GM19455 (cell line): ENCODE measurements at regions not wholly inside any gene's neighbourhood (a gene's known extent, or its start where the extent isn't known, plus 50 kb on each side); places are given as distances from the start of the nearest gene placed in this dataset.

Experiments
- ATAC-seq: cut with Tn5 transposase; IDR thresholded peaks from one replicate; pipeline ENCODE4 v1.9.1; 2021; ENCODE audit not compliant: unreplicated experiment

DNA sequence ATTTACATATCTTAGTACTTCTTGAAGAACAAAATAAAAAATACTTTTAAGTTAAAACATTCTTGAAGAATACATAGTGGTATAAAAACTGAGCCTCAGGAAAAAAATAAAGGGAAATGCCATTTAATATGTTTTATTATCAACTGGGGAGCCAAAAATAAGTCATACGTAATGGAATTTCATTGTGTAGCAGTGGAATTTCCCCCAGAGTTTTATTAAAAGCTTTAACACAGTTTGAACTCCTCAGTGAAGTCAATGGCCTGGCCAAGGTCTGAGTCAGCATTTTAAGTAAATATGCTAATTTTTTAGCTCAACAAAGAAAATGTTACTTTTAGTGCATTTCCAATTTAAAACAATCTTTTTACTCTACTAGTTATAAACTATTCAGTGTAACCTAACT is 350.1 kb upstream of the ATP2B1 start:
- no peak for ATAC-seq

DNA sequence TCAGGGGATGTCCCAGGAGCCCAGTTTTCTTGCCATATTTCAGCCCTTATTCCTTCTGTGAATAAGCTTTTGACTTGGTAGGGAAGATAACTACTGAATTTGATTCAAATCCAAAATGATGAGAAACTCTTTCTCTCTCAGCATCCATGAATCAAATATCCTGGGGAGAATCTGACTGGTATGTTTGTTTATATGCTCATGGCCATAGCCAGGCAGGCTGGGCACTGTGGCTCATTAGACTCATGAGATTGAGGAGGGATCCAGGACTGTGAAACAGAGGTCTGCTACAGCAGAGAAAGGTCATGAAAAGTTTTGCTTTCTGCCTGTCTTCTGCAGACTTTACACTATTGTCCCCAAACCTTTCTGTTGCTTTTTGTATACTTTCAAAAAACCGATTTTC is 346.4 kb upstream of the ATP2B1 start:
- ATAC-seq, result no peak

DNA sequence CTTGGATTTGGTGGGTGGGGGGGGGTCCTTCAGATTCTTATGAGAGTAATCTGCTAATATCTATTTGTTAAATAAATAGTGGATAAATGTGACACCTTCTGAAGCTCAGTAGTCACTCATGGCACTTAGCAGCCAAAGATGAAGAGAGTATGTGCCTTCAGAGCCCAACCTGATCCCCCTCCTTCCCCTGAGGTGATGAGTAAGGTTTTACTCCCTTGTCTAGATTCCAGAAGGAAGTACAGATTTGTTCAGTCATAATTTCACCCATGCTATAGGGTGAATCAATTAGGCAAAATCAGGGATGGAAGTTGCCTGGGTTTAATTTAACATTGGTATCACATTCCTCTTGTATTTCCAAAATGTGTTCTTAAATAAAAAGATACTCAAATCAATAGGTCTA is 340.3 kb upstream of the ATP2B1 start:
- no peak for ATAC-seq

DNA sequence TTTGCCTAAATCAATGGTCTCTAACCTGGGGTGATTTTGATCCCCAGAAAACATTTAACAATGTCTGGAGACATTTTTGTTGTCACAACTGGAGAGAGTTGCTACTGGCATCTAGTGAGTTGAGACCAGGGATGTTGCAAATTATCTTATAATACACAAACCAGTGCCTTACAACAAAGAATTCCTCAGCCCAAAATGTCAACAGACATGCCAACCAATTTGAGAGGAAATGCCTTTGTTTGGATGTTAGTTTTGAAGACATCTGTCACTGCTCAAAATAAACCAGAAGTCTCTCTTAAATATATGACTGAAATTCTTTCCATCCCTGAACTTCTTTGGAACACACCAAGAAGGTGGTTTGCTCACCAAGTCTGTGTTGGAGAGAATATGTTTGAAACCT is 336.9 kb upstream of the ATP2B1 start:
- ATAC-seq, result no peak

DNA sequence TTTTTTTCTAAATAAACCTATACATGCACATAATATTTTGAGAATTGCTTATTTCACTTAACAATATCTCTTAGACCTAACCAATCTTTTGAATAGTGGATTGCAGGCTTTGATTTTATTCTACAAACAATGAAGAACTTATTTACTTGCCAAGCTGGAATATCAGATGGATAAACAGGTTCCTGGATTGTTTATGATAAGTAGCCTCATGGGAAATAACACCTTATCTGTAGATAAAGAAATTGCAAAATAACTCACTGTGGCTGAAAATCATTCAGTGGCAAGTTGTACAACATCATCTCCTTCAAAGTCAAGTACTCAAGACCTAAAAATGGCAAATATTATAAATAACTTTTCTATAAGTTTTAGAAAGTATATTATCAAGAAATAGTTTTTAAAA is 335.4 kb upstream of the ATP2B1 start:
- no peak for ATAC-seq

DNA sequence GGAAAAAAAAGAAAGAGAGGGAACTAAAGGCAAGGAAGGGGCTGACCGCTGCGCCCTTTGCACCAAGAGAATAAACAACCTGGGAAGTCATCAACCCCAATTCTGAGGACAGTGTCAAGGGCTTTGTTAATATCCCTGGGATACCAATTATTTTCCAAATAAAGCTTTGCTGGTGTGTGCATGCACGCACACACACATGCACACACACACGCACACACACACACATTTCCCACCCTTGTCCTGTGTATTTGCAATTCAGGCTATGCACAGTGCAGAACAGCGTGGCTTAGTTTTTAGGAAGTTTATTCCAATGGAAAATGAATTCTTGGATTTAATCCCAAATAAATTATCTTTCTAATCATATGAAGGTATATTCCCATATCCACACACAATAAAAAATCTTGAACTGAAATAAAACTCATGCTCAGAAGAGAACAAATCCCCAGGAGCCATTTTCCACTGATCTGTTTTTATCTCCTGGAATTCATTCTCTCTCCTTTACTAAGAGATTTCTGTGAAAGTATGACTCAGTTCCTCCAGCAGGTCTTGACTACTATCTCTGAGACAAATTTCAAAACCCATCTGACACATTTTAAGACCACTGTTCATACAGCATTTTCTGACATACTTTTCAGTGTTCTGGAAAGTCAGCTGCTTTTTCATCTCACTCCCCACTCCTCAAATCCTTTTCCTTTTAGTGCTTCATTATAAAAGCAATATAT is 334.4 kb upstream of the ATP2B1 start:
- ATAC-seq, result no peak

DNA sequence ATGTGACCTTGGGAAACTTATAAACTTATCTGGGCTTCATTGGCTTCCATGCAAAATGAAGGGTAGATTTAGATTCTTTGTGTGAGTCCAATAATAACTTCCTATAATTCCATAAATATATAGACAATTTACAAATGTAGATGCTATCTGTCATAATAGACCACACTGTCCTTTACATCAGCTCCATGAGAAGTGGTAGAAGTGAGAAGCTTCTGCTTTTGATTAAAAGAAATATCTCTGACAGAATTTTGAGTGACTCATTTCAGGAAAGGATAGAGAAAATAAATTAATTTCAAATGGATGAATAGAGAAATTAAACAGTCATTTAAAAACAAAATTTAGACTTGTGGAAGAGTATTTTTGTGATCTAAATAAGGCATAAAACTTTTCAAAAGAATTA is 329.7 kb upstream of the ATP2B1 start:
- no peak for ATAC-seq

DNA sequence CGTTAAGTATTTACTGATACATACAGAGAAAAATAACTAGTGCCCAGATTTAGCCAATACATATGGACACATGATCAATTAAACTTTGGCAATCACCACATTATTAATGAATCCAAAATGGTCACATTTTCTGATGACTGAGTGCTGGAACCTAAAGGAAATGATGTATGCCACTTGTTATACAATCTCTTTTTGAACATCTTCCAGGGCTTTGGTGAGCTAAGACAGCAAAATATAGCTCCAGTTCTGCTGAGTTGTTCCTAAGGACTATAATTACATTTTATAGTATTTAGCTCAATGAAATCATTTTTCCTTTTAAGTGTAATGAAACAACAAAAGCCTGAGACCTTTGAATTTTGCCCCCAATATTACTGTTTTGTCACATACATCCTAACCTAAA is 329.1 kb upstream of the ATP2B1 start:
- ATAC-seq, result no peak

DNA sequence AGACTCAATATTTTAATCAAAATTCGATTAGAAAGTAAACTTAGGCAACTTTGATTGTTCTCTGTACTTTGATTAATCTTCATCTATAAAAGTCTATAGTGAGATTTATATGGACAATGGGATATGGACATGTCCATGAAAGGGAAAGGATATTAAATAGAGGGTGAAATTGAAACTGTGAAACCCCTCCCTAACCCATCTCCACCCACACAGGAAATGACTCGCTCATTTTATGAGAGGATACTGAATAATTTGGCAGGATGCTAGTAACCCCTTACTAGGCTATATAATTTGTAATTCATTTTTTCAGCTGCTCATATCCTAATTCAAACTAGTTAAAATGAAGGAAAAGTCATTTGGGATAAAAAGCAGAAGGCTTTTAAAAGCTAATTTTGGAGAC is 328.0 kb upstream of the ATP2B1 start:
- no peak for ATAC-seq

DNA sequence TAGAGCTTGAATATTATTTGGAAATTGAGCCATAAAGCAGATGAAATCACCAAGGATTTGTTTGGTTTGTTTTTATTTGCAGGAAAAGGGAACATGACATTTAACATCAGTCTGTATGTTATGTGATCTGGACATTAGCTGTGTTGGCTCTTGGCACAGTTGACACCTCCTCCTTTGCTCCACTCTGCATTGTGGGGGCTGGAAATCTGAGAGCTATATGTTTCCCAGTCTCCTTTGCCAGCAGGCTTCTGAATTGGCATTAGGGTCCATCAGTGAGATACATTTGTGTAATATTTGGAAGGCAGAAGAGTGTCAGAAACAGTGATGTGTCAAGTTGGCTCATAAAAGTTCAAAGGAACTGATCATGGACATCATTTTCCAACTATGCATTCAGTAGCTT is 322.1 kb upstream of the ATP2B1 start:
- no peak for ATAC-seq

DNA sequence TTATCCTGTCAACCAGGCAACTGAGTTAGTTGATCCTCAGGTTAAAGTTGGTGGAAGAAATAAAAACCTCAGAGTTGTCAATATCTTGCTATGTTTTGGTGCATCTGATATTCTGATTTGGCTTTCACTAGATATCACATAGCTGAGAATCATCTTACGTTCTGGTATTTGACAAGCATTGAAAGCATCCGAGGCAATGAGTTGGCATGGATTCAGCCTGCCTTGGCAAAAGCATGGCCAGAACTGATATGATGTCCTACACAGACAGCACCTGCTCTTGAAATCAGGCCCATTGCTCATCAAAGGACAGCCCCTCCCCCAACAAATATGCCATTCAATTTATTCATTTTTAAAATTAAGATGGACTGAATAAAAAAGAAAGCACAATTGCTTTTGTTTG is 320.7 kb upstream of the ATP2B1 start:
- ATAC-seq, result no peak

DNA sequence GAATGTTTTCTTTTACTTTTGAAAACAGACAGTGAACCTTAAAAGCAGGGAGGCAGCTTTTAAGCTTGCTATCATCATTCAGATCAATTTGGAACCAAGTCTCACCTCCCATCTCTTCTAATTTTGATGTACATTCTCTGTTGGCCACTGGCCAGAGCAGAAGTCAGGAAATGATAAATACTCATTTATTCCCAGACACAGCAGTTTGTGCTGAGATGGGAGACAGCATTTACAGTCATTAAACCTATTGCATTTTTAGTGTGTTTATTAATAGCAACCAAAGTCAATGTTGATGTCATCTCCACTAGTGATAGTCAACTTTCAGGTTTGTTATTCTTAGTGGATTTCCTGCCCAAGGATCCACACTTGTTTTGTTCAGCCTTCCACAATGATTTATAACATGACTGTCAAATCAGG is 320.0 kb upstream of the ATP2B1 start:
- ATAC-seq, result no peak

DNA sequence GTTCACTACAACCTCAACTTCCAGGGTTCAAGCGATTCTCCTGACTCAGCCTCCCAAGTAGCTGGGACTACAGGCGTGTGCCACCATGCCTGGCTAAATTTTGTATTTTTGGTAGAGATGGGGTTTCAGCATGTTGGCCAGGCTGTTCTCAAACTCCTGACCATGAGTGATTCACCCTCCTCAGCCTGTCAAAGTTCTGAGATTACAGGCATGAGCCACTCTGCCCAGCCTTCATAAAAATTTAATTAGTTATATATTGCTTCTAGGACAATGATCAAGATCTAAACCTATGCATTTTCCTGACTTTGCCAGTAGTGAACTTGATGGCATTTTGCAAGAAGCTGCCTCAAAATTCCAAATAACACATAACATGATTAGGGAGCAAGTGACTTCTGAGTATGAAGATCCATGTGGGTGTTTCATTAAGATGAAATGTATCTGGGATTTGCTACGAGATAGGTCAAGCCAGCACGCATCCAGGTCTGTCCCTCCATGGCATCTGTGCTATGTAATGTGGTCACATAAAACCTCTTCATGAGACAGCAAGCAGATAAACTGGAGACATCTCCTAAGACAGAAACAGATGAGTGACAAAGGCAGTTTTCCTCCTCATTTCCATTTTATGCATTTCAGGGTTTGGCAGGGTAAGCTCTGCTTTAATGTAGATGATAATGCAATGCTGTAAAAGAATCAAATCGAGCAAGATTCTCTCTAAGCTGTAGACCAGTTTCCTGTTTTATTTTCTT is 319.4 kb upstream of the ATP2B1 start:
- ATAC-seq, result no peak

DNA sequence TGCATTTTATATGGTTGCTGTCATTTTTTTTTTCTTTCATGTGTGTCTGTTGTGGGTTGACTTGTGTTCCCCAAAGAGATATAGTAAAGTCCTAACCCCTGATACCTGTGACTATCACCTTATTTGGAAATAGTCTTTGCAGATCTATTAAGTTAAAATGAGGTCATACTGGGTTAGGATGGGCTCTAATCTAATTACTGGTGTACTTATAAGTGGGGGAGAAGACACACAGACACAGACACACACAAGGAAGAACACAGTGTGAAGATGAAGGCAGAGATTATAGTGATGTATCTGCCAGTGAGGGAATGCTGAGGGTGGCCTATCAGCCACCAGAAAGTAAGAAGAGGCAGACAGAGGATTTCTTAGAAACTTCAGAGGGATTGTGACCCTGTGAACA is 318.4 kb upstream of the ATP2B1 start:
- no peak for ATAC-seq

DNA sequence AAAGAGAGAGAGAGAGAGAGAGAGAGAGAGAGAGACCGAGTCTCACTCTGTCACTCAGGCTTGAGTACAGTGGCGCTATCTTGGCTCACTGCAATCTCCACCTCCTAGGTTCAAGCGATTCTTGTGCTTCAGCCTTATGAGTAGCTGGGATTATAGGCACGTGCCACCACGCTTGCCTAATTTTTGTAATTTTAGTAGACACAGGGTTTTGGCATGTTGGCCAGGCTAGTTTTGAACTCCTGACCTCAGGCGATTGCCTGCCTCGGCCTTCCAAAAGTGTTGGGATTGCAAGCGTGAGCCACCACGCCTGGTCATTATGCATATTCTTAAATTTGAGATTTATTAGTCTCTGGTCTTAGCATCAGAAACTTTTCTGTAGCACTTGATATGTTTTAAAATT is 317.9 kb upstream of the ATP2B1 start:
- no peak for ATAC-seq

DNA sequence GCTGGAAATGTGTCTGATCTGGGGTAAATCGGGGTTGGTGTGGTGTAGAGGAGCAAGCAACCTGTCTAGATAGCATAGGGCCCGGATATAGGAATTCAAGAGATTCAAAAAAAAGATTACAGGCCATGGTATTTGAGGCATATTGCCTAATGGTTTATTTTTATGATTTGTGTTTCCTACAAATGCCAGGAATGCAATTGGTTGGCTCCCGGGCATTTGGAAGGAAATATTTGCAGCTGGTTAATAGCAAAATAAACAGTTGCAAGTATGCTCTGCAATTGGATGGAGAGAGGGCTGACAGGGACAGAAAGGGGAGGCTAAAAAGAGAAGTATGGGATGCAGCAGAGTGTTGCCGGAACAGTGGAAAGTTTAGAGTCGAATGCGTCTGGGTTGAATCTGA is 315.6 kb upstream of the ATP2B1 start:
- ATAC-seq, result no peak

DNA sequence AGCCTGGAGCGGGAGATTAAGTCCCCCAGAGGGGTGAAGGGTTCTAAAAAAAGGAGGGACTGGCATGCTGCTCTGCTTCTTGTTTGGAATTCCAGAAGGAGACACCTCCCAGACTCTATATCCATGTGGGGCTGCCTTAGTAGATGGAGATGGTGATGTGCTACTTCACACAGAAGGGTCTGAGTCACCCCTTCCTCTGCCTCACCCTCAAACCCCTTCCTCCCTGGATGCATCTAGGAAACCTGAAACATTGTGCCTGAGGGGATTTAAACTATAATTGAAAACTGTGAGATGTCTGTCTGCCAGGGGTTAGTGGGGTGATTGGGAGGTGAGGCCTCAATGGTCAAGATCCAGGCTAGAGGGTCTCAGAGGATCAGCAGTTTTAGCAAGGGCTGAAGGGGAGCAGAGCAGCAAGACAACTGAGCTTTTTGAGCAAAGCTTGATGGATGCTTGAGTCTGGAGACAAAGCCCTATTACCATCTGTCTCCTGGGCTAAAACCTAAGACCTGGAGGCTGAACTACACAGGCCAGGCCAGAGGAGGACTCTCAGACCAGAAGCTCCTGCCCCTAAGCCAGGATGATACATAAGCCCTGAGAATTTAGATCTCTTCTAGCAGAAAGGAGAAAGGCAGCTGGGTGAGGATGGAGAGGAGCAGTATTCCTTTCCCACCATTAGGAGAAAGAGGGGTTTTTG is 314.7 kb upstream of the ATP2B1 start:
- no peak for ATAC-seq

DNA sequence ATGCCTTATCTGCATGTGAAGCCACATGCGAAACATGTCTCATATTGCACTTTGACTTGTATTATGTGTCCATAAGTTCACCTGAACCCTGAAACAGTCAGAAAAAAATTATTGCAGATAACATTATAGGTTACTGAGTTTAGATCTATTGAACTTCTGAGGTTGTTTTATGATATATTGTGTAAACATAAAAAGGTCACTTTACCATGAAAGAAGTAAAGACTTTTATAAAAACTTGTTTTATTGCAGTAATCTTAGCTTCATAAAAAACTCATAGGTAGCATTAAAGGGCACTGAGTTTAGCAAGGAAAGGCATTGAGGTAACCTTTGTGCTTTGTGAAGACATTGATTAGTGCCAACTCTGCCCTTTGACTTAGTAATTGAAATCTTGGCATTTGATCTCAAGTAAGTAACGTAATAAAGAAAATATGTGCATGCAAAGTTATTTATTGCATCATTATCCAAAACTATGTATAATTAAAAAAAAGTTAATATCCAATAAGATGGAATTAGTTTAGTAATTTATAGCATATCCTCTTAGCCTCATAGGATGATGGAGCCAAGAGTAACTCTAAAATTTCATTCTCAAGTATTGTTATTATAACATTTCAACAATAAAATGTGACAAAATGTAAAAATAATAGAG is 313.3 kb upstream of the ATP2B1 start:
- no peak for ATAC-seq

DNA sequence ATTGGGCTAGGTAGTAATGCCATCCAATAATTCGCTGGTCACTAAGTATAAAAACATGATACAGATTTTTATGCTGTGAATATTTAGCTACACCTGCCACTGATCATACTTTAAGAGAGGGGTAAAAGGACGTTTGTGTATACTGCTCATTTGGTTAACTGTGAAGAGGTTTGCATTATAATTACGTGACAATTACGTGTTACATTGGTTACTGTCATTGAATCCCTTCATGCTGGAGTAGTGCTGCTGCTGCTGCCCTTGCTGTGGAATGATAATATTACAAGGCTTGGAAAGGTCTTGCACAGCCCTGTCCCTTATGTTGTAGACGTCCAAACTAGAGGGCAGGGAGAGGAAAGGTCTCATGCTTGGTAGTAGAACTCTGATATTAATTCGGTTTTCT is 312.2 kb upstream of the ATP2B1 start:
- no peak for ATAC-seq

DNA sequence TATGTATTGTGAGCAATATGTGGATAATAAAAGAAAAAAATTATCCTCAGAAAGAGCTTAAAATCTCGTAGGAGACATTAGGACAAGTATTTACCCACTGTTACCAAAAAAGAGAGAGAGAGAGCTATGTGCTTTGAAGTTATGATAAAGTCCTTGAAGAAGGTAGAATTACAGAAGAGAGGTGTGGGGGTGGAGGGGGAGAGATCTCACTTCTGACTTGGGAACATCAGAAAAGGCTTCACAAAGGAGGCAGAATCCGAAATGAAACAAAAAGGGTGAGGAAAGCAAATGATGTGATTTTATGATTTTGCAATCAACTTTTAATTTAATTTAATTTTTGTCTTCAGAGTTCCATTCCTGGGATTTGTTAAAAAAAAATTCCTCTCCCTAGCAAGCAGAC is 311.8 kb upstream of the ATP2B1 start:
- no peak for ATAC-seq

DNA sequence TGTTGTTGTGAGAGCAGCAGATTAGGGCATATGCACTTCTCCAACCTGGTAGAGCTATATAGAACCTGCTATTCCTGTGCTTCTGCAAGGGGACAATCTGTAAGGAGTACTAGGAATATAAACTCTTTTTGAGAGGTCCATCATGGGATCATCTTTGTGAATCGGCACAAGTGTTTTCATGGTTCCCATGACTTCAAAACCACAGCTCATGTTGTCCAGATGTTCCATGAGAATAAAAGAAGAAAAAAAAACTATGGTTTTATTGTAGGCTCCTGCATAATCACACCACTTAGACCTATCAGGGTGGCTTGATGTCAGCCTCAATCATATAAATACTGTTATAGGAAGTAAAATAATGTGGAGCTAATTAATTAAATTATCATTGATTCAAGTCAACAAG is 311.4 kb upstream of the ATP2B1 start:
- no peak for ATAC-seq

DNA sequence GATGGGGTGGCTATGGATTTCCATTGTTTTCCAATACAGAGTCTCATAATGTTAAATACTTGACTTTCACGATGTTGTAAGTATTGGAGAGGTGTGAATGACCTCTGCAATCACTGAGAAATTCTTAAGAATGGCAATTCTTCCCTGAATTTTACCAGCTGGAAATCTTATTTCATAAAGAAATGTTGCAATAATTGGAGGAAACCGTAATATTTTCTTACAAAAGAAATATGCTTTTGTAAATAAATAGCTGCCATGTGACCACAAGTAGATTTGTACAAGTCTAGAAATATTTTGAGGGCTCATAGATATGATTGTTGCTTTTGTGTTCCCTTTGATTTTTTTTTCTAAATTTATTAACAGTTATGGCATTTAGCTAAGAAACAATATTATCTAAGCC is 308.7 kb upstream of the ATP2B1 start:
- ATAC-seq, result no peak
